ENCODE measurements at regions not wholly inside any gene's neighbourhood (a gene's known extent, or its start where the extent isn't known, plus 50 kb on each side); places are given as distances from the start of the nearest gene placed in this dataset.
A peak's percentile ranks its signal among the peaks of the same experiment; 100 is the strongest.
"Not testable (repeated sequence)": the region's sequence is repeated elsewhere in the genome, so short reads cannot be mapped to it uniquely, and the experiment has no call there.

DNA sequence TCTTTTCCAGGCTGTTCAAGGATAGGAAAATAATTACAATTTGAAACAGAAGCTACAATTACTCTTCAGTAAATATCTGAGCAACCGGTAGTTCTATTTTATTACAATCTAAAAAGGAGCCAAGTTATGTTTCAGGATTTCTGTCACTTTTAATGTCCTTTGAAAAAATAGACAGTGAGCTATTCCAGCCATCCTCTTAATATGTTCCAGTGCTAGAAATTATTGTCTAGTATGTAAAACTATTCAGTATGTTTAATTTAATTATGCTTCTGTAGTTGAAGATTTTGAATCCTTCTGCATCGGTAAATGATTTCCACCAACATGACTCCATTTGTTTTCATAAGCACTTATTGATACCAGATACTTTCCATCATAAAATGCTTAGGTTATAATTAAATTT is 129.6 kb upstream of the SEMA3D start:
- Histone ChIP-seq H3K4me1 (ENCODE audit: insufficient read depth, low read length) (no peaks in the 10 kb centered on the region), H3K9ac (ENCODE audit: low read depth, low read length) (no peak overlapping the region), H3K36me3 (ENCODE audit: insufficient read depth, low read length) (no peaks in the 10 kb centered on the region), H3K9me3 (ENCODE audit: control insufficient read depth, insufficient read depth, low read length) (no peaks in the 10 kb centered on the region)

DNA sequence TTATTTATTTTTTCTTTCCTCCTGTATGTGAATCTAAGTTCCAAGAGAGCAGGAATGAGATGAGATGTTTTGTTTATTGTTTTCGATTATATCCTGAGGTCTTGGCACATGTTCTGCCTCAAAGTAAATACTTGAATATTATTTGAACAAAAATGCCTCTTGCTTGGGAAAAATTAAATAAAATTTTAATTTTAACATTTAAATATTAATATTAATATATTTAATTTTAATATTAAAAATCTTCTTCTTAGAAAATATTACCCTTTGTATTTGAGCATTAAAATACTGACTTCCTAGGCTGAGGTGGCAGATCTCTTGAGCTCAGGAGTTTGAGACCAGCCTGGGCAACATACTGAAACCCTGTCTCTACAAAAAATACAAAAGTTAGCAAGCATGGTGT is 123.4 kb upstream of the SEMA3D start:
- Histone ChIP-seq H3K9ac (ENCODE audit: low read depth, low read length) (no peak overlapping the region), H3K9me3 (ENCODE audit: control insufficient read depth, insufficient read depth, low read length) (no peaks in the 10 kb centered on the region), H3K36me3 (ENCODE audit: insufficient read depth, low read length) (no peaks in the 10 kb centered on the region), H3K4me1 (ENCODE audit: insufficient read depth, low read length) (no peaks in the 10 kb centered on the region)

DNA sequence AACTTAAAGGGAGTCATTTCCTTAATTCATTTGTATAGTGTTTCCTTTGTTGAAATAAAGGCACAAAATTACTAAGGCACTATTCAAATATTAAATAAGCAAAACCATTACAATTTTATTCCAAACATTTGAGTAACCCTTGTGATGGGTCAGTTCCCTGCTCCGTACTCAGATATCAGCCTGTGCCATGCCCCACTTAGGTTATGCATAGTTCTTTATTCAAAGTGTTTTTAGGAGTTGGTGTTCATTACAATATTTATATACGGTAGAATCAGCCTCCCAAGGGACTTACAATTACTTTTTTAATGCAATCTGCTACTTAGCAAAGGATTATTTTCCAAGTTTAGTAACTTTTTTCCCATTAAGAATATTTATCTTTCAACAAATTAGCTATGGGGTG is 119.3 kb upstream of the SEMA3D start:
- H3K36me3 ChIP-seq (ENCODE audit: insufficient read depth, low read length): no peaks in the 10 kb centered on the region
- H3K9me3 ChIP-seq (ENCODE audit: control insufficient read depth, insufficient read depth, low read length): no peaks in the 10 kb centered on the region
- no peaks in the 10 kb centered on the region for H3K4me1 ChIP-seq (ENCODE audit: insufficient read depth, low read length)
- no peak overlapping the region for H3K9ac ChIP-seq (ENCODE audit: low read depth, low read length)

DNA sequence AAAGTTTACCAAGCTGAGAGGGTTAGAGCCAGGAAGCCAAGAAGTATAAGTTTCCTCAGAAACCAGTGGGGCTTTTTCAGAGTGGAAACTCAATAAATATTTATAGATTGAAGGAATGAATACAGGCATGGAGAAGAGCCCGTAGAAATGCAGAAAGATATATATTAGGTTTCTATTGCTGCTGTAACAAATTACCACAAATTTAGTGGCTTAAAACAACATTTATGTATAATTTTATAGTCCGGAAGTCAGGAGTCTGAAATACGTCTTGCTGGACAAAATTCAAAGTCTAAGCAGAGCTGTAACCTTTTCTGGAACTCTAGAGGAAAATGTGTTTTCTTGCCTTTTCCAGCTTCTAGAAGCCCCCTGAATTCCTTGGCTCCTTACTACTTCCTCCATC is 107.3 kb upstream of the SEMA3D start:
- Histone ChIP-seq H3K4me1 (ENCODE audit: insufficient read depth, low read length) (peaks cover 14% of the 10 kb centered on the region; the same call in 1 of the 2 replicates), H3K36me3 (ENCODE audit: insufficient read depth, low read length) (no peaks in the 10 kb centered on the region), H3K9me3 (ENCODE audit: control insufficient read depth, insufficient read depth, low read length) (peaks cover 5% of the 10 kb centered on the region; the same call in 1 of the 2 replicates), H3K9ac (ENCODE audit: low read depth, low read length) (no peak overlapping the region)

DNA sequence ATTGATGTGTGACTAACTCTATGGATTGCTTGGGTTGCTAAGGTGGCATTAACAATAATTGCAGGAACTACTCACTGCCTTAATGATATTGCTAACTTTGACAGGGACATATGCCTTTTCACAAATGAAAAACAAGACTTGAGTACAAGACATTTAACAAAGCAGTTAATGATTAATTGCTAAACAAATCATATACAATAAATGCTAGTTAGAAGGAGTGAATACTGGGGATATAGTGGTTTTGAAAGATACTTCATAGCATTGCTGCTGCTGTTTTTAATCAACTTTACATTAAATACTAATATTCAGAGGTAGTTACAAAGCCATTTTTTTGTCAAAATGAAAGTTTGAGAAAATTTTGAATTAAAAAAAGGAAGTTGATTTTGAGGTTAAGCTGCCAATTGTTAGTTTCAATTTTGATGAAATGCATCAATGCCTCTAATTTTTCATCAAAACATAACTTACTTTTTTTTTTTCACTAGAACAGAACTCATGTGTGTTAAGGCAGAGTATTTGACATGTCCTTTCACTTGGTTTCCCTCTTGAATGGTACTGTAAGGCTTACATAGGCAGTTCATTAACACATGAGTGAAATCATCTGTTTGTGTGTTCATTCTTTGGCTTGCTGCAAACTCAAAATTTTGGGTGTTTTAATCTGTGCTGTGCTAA is 106.2 kb upstream of the SEMA3D start:
- Histone ChIP-seq H3K36me3 (ENCODE audit: insufficient read depth, low read length) (no peaks in the 10 kb centered on the region), H3K9ac (ENCODE audit: low read depth, low read length) (no peak overlapping the region), H3K4me1 (ENCODE audit: insufficient read depth, low read length) (peaks cover 14% of the 10 kb centered on the region; the same call in 1 of the 2 replicates), H3K9me3 (ENCODE audit: control insufficient read depth, insufficient read depth, low read length) (peaks cover 5% of the 10 kb centered on the region; the same call in 1 of the 2 replicates)

DNA sequence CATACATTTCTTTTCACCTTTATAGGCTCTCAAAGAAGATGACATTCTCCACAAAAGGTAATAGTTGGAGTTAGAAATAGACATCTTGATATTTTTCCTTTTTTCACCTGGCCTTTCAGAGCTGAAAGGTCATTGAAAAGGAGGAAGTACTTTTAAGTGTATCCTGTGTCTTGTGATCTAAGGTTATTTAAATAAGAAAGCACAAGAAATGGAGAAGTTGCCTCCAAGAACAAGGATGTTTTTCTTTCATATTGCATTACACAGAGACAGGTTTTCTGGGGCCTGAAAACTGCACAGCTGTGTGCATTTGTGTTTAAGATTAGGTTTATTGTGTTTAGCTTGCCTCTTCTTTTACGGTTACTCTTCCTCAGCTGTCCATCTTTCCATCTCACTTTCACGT is 103.4 kb upstream of the SEMA3D start:
- no peaks in the 10 kb centered on the region for H3K36me3 ChIP-seq (ENCODE audit: insufficient read depth, low read length)
- peaks cover 5% of the 10 kb centered on the region; the same call in 1 of the 2 replicates for H3K9me3 ChIP-seq (ENCODE audit: control insufficient read depth, insufficient read depth, low read length)
- peaks cover 14% of the 10 kb centered on the region; the same call in 1 of the 2 replicates for H3K4me1 ChIP-seq (ENCODE audit: insufficient read depth, low read length)
- no peak overlapping the region for H3K9ac ChIP-seq (ENCODE audit: low read depth, low read length)

DNA sequence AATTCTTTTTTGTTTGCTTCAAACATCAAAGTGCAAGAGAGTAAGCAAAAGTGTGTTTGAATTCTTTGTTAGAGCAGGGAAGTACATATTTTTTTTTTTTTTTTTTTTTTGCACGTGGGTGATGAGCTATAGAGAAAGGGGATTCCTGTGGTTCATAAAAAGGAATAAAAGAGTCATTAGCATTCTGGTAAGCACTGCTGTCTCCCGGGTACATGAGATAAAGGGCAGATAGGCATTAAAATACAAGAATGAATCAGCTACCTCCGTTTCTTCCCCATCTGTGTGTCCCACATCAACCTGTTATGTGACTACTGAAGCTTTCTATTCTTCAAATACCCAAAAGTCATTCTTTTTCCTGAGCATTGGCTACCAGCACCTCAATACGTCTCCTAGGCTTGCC is 102.4 kb upstream of the SEMA3D start:
- no peaks in the 10 kb centered on the region for H3K36me3 ChIP-seq (ENCODE audit: insufficient read depth, low read length)
- no peak overlapping the region for H3K9ac ChIP-seq (ENCODE audit: low read depth, low read length)
- H3K4me1 ChIP-seq (ENCODE audit: insufficient read depth, low read length): peaks cover 14% of the 10 kb centered on the region; the same call in 1 of the 2 replicates
- H3K9me3 ChIP-seq (ENCODE audit: control insufficient read depth, insufficient read depth, low read length): peaks cover 5% of the 10 kb centered on the region; the same call in 1 of the 2 replicates

DNA sequence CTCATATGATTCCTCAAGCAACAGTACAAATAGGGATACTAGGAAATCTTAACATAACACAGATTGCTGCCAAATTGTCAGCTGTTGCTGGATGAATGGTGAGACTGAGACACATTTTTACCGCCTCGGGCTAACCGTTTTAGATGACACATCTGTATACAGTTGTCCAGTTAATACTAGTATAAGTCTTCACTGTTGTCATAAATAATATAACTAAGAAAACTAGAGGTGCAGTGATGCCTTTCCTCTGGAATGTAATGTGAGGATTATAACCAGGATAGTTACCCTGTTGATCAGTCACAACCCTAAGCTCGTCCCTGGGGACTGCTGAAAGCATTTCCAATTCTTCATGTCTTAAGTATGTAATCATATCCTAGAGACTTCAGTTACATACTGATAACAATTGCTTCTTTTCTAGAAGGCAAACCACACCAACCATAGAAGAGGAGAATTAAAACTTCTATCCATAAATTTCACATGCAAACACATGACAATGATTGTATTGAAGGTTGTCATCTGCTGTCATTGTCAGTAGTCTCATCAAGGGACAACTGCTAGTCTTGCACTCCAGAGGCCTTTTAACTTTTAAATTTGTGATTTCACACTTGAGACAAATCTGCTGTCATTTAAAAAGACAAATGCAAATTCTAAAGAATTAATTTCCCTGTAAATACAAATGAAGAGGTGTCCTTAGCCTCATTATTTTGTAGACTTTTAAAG is 100.4 kb upstream of the SEMA3D start:
- Histone ChIP-seq H3K9me3 (ENCODE audit: control insufficient read depth, insufficient read depth, low read length) (peaks cover 5% of the 10 kb centered on the region; the same call in 1 of the 2 replicates), H3K36me3 (ENCODE audit: insufficient read depth, low read length) (no peaks in the 10 kb centered on the region), H3K9ac (ENCODE audit: low read depth, low read length) (no peak overlapping the region), H3K4me1 (ENCODE audit: insufficient read depth, low read length) (peaks cover 14% of the 10 kb centered on the region; the same call in 1 of the 2 replicates)

DNA sequence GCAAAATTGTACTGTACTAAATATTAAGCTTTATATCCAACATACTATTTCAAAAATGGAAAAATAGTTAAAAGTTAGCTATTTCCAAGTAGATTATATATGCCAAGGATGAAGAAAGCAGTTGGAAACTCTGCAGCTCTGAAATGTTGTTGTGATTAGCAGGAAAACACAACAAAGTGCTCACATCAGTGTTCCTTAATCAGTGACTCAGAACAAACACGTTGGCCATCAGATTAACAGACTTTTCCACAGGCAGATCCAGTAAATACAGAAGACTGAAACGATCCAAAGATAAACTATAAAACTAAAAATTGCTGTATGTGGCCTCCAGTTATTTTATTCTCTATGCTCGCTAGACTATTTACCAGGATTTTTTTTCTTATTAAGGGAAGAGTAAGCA is 99.6 kb upstream of the SEMA3D start:
- H3K36me3 ChIP-seq (ENCODE audit: insufficient read depth, low read length): no peaks in the 10 kb centered on the region
- no peak overlapping the region for H3K9ac ChIP-seq (ENCODE audit: low read depth, low read length)
- peaks cover 14% of the 10 kb centered on the region; the same call in 1 of the 2 replicates for H3K4me1 ChIP-seq (ENCODE audit: insufficient read depth, low read length)
- 0 out of 2 replicates have a peak, but pooled peaks cover 1% of the 10 kb centered on the region for H3K9me3 ChIP-seq (ENCODE audit: control insufficient read depth, insufficient read depth, low read length)

DNA sequence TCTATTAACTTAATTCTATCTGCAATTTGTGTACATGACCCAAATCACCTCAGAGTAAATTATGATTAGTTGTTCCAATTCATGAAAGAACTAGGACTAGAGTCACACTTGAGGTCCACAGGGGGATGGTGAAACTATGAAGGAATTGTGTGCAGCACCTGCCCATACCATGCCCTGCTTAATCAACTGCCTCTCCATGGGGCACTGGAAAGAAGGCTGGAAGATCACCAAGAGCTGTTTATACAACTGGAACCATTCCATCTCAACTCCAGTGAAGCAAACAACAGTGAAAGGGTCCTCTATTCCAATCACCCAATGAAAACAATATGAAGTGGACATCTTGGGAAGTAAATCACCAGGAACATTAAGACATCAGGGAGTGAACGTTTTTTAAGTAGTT is 98.7 kb upstream of the SEMA3D start:
- H3K36me3 ChIP-seq (ENCODE audit: insufficient read depth, low read length): no peaks in the 10 kb centered on the region
- H3K9ac ChIP-seq (ENCODE audit: low read depth, low read length): no peak overlapping the region
- peaks cover 11% of the 10 kb centered on the region; the same call in 1 of the 2 replicates for H3K4me1 ChIP-seq (ENCODE audit: insufficient read depth, low read length)
- H3K9me3 ChIP-seq (ENCODE audit: control insufficient read depth, insufficient read depth, low read length): no peaks in the 10 kb centered on the region

DNA sequence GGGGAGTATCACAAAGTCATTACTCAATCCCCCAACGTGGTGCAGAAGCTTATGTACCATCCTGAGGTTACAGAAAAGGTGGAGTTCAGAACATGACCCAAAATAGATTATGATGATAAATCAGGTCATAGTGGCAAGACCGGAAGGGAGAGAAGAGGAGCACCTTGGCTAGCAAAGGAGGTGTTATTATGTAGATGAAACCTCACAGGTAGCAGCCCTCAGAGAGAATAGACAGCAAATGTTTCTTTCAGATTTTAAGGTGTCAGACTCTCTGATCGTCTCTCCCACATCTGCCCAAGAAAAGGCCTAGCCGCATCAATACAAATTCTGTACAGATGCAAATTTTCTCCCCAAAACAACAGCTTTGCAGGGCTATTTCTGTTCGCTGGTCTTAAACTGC is 88.3 kb upstream of the SEMA3D start:
- Histone ChIP-seq H3K4me1 (ENCODE audit: insufficient read depth, low read length) (peaks cover 21% of the 10 kb centered on the region; the same call in 1 of the 2 replicates), H3K9me3 (ENCODE audit: control insufficient read depth, insufficient read depth, low read length) (no peaks in the 10 kb centered on the region), H3K36me3 (ENCODE audit: insufficient read depth, low read length) (no peaks in the 10 kb centered on the region; the same call in 1 of the 2 replicates), H3K9ac (ENCODE audit: low read depth, low read length) (no peak overlapping the region)

DNA sequence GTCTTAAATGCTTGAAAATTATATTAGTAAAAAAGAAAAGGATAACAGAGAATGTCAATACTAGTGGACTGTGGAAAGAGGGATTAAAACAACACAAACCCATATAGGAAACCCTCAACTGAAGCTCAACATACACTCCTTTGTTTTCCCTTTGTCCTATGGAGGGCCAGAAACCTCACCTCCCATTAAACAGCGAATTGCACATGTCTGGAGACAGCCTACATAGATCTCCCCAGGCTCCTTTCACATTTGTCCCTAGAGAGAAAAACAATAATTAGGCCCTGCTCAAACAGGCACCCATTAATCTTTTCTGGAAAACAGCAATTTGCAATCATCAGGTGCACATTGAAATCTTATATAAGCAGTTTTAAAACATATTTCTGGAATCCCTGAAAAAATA is 87.6 kb upstream of the SEMA3D start:
- Histone ChIP-seq H3K4me1 (ENCODE audit: insufficient read depth, low read length) (peaks cover 21% of the 10 kb centered on the region; the same call in 1 of the 2 replicates), H3K9me3 (ENCODE audit: control insufficient read depth, insufficient read depth, low read length) (no peaks in the 10 kb centered on the region), H3K9ac (ENCODE audit: low read depth, low read length) (no peak overlapping the region), H3K36me3 (ENCODE audit: insufficient read depth, low read length) (no peaks in the 10 kb centered on the region; the same call in 1 of the 2 replicates)

DNA sequence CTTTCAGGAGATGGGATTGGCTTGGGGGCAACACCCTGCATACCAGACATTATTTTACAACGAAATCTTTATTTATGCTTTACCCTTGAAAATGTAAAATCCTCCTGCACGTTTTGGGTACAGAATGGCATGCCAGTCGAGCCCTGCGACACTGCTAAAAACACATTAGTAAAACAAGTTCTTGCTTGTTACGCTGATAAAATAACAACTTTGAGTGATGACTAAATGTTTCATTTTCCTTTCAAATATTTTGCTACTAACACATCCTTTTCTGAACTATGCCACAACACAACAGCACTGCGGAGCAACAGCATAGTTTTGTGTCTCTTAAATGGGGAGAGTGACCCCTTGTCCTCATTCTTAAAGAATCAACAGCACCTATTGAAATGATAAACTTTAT is 76.0 kb upstream of the SEMA3D start:
- H3K4me1 ChIP-seq (ENCODE audit: insufficient read depth, low read length): peaks cover 5% of the 10 kb centered on the region; the same call in 1 of the 2 replicates
- H3K9ac ChIP-seq (ENCODE audit: low read depth, low read length): no peak overlapping the region
- H3K36me3 ChIP-seq (ENCODE audit: insufficient read depth, low read length): no peaks in the 10 kb centered on the region
- no peaks in the 10 kb centered on the region for H3K9me3 ChIP-seq (ENCODE audit: control insufficient read depth, insufficient read depth, low read length)

DNA sequence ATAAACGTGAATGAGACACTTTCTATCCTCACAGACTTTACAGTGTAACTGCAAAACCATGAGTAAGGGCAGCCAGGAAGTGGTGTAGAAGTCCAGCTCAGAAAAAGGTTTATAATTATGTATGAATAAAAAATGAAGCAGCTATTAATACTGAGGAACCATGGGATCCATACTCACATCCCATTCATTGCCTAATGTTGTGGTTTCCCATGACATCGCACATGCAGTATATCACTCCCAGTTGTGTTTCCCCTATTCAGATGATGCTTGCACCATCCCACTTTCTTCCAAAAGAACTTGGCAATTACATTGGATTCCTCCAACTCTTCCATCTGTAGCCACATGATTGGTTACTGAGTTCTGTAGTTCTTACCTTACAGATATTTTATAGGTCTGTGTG is 74.5 kb upstream of the SEMA3D start:
- peaks cover 5% of the 10 kb centered on the region; the same call in 1 of the 2 replicates for H3K4me1 ChIP-seq (ENCODE audit: insufficient read depth, low read length)
- no peaks in the 10 kb centered on the region for H3K9me3 ChIP-seq (ENCODE audit: control insufficient read depth, insufficient read depth, low read length)
- H3K36me3 ChIP-seq (ENCODE audit: insufficient read depth, low read length): no peaks in the 10 kb centered on the region
- H3K9ac ChIP-seq (ENCODE audit: low read depth, low read length): no peak overlapping the region

DNA sequence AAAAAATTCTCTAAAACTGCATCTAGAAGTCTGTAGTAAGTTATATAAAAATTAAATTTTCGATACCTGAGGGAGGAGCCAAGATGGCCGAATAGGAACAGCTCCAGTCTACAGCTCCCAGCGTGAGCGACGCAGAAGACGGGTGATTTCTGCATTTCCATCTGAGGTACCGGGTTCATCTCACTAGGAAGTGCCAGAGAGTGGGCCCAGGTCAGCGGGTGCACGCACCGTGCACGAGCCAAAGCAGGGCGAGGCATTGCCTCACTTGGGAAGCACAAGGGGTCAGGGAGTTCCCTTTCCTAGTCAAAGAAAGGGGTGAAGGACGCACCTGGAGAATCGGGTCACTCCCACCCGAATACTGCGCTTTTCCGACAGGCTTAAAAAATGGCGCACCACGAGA is 62.9 kb upstream of the SEMA3D start:
- not testable (repeated sequence) for H3K4me1 ChIP-seq (ENCODE audit: insufficient read depth, low read length); H3K36me3 ChIP-seq (ENCODE audit: insufficient read depth, low read length); H3K9me3 ChIP-seq (ENCODE audit: control insufficient read depth, insufficient read depth, low read length)
- H3K9ac ChIP-seq (ENCODE audit: low read depth, low read length): peak overlapping the region; percentile 28; the same call in 1 of the 2 replicates
